PC-9 (cell line): ENCODE measurements at regions not wholly inside any gene's neighbourhood (a gene's known extent, or its start where the extent isn't known, plus 50 kb on each side); places are given as distances from the start of the nearest gene placed in this dataset.

Experiments used
- BruUV-seq: library from RNA; stranded (reverse); fragments of 400-500 nt; replicated peaks from 2 replicates; lab custom pipeline; 2021; lab: Mats Ljungman, UMichigan
- CTCF ChIA-PET: fragments of 300-600 bp; sonication (Branson Sonifier 250); formaldehyde crosslinking; loops from one replicate; lab custom pipeline; 2022; ENCODE audit warnings: antibody characterized with exemption; lab: Charles Lee
- POLR2A ChIA-PET: fragments of 300-600 bp; sonication (Branson Sonifier 250); formaldehyde crosslinking; loops from one replicate; lab custom pipeline; 2022; ENCODE audit warnings: antibody characterized with exemption; ENCODE audit not compliant: unreplicated experiment; lab: Charles Lee
- DNase-seq, 2 experiments: peaks; one replicate each; pipeline versions ENCODE4 v3.0.0 to v3.0.0-alpha.2; 2015 to 2022; ENCODE audit warnings: mixed read lengths in 1 of 2
- H2AFZ ChIP-seq: fragments of 200-600 bp; sonication (generic); 2 replicates; pipeline ENCODE4 v1.8.1; 2017; ENCODE audit warnings: antibody characterized with exemption
- H3F3A ChIP-seq: fragments of 200-600 bp; sonication (generic); 2 replicates; pipeline ENCODE4 v1.8.1; 2017; ENCODE audit warnings: antibody characterized with exemption, mild to moderate bottlenecking, low read depth; ENCODE audit not compliant: insufficient read depth
- H3K27ac ChIP-seq: fragments of 200-600 bp; sonication (generic); 2 replicates; pipeline ENCODE4 v1.6.1; 2016; ENCODE audit warnings: mixed run types
- H3K27me3 ChIP-seq: fragments of 200-600 bp; sonication (generic); 2 replicates; pipeline ENCODE4 v1.6.1; 2016; ENCODE audit warnings: low read depth, mixed run types; ENCODE audit not compliant: insufficient read depth
- H3K36me3 ChIP-seq: fragments of 200-600 bp; sonication (generic); 2 replicates; pipeline ENCODE4 v1.6.1; 2016; ENCODE audit warnings: low read depth, mixed run types
- H3K4me1 ChIP-seq: fragments of 200-600 bp; sonication (generic); replicated peaks from 2 replicates; pipeline ENCODE4 v1.6.1; 2016; ENCODE audit warnings: mixed run types; ENCODE audit not compliant: insufficient read depth
- H3K4me2 ChIP-seq: fragments of 200-600 bp; sonication (generic); 2 replicates; pipeline ENCODE4 v1.6.1; 2017; ENCODE audit warnings: mixed run types
- H3K4me3 ChIP-seq: fragments of 200-600 bp; sonication (generic); 2 replicates; pipeline ENCODE4 v1.6.1; 2016; ENCODE audit warnings: mixed run types
- H3K79me2 ChIP-seq: fragments of 200-600 bp; sonication (generic); 2 replicates; pipeline ENCODE4 v1.6.1; 2017; ENCODE audit warnings: low read depth, mixed run types
- H3K9me2 ChIP-seq: fragments of 200-600 bp; sonication (generic); 2 replicates; pipeline ENCODE4 v1.8.1; 2017; ENCODE audit warnings: mild to moderate bottlenecking; ENCODE audit not compliant: insufficient read depth
- H3K9me3 ChIP-seq: fragments of 200-600 bp; sonication (generic); 2 replicates; pipeline ENCODE4 v1.8.1; 2016; ENCODE audit warnings: low read depth; ENCODE audit not compliant: insufficient read depth
- H4K20me1 ChIP-seq: fragments of 200-600 bp; sonication (generic); 2 replicates; pipeline ENCODE4 v1.8.1; 2017; ENCODE audit not compliant: insufficient read depth
- EZH2 ChIP-seq: fragments of 200-600 bp; sonication (generic); IDR thresholded peaks from 2 replicates; pipeline ENCODE4 v1.8.0; 2017; ENCODE audit warnings: antibody characterized with exemption, low read depth
- intact Hi-C: fragments of 100-400 bp; cut with micrococcal nuclease; formaldehyde crosslinking; loops from one replicate; pipeline ENCODE4 v1.10.0; 2022; ENCODE audit not compliant: unreplicated experiment
- TF ChIP-seq, protein P1 (sequence below): fragments of 200-600 bp; sonication (generic); conservative IDR thresholded peaks from 2 replicates; pipeline ENCODE4 v1.6.1; 2017; ENCODE audit warnings: mixed run types, antibody characterized with exemption, mild to moderate bottlenecking, moderate library complexity

DNA sequence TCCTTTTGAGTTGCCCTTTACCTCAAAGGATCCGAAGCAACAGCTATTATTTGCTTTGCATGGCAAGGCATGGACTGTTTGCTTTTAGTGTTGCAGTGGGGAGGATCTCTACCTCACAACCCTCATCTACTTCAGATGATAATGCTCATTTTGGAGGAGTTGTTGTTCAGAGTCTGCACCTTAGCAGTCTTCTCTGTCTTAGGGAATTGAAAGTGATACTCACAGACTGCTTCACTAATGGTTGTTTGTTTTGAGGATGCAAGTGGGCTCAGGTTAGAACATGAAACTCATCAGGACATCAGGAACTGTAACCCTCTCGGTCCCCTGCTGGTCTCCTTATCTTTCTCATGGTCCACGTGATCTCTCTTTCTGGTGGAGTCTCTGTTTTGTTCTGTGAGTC is 172.9 kb upstream of the ANKH start:
- Histone ChIP-seq H3K79me2 (no peaks in the 10 kb centered on the region), H3F3A (no peaks in the 10 kb centered on the region), H3K4me3 (no peak overlapping the region), H3K9me3 (no peaks in the 10 kb centered on the region), H3K27me3 (0 out of 2 replicates have a peak, but pooled peaks cover 3% of the 10 kb centered on the region), H2AFZ (no peak overlapping the region), H3K4me1 (no peaks in the 10 kb centered on the region), H4K20me1 (no peaks in the 10 kb centered on the region), H3K4me2 (no peak overlapping the region), H3K36me3 (no peaks in the 10 kb centered on the region), H3K9me2 (no peaks in the 10 kb centered on the region), H3K27ac (no peak overlapping the region)
- no TSS peak for BruUV-seq
- no peak for TF ChIP-seq EZH2
- TF ChIP-seq, protein P1, sequence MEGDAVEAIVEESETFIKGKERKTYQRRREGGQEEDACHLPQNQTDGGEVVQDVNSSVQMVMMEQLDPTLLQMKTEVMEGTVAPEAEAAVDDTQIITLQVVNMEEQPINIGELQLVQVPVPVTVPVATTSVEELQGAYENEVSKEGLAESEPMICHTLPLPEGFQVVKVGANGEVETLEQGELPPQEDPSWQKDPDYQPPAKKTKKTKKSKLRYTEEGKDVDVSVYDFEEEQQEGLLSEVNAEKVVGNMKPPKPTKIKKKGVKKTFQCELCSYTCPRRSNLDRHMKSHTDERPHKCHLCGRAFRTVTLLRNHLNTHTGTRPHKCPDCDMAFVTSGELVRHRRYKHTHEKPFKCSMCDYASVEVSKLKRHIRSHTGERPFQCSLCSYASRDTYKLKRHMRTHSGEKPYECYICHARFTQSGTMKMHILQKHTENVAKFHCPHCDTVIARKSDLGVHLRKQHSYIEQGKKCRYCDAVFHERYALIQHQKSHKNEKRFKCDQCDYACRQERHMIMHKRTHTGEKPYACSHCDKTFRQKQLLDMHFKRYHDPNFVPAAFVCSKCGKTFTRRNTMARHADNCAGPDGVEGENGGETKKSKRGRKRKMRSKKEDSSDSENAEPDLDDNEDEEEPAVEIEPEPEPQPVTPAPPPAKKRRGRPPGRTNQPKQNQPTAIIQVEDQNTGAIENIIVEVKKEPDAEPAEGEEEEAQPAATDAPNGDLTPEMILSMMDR, result no peak
- ChIA-PET CTCF (no interaction called here), POLR2A (no interaction called here)
- DNase-seq, result no peak
- intact Hi-C loops, result no loop called here

DNA sequence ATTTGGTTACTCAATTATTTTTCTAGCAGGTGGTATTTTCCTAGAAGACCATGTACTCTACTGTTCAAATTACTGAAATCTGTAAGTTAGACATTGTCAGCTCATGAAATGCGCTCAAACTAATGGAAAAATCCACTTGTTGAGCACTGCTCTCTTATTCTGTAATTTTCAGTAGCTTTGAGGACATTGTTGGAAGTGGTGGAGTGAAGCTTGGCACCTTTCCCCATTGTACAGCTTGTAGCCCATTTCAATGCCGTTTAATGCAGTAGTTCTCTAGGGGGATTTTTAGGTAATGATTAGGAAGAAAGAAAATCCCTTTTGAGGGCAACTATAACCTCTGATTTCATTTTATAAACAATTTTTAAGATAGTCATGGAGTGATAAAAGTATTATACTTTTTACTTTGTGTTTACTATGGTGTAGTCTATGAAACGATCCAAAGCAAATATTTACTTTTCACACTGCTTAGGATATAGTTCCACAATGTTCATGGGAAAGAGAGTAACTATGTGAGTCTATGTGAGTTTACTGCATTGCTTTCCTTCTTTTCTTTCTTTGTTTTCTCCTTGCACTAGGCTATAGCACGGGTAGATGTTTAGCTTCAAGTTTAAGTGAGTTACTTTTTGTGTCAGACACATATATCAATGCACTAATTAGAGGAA is 165.8 kb upstream of the ANKH start:
- Histone ChIP-seq H2AFZ (no peak overlapping the region), H3K4me1 (no peaks in the 10 kb centered on the region), H3K9me2 (no peaks in the 10 kb centered on the region), H3K79me2 (no peaks in the 10 kb centered on the region), H3K9me3 (no peaks in the 10 kb centered on the region), H3K27me3 (peaks cover 9% of the 10 kb centered on the region; the same call in 1 of the 2 replicates), H3K36me3 (no peaks in the 10 kb centered on the region), H3K27ac (no peak overlapping the region), H3K4me2 (no peak overlapping the region), H4K20me1 (no peaks in the 10 kb centered on the region), H3K4me3 (no peak overlapping the region), H3F3A (no peaks in the 10 kb centered on the region)
- no peak for DNase-seq
- intact Hi-C loops, result no loop called here
- CTCF ChIA-PET, result no interaction called here
- no peak for TF ChIP-seq EZH2
- TF ChIP-seq, protein P1, result no peak
- BruUV-seq, result no TSS peak
- POLR2A ChIA-PET, result no interaction called here

GRCh38 chr5:15034379-15034778 is 162.8 kb upstream of the ANKH start:
- Histone ChIP-seq H2AFZ (no peak overlapping the region), H3K4me1 (no peaks in the 10 kb centered on the region), H3K9me3 (no peaks in the 10 kb centered on the region), H3K27me3 (peaks cover 9% of the 10 kb centered on the region; the same call in 1 of the 2 replicates), H4K20me1 (no peaks in the 10 kb centered on the region), H3F3A (no peaks in the 10 kb centered on the region), H3K4me3 (no peak overlapping the region), H3K9me2 (no peaks in the 10 kb centered on the region), H3K79me2 (no peaks in the 10 kb centered on the region), H3K4me2 (no peak overlapping the region), H3K36me3 (no peaks in the 10 kb centered on the region), H3K27ac (no peak overlapping the region)
- intact Hi-C loops, result no loop called here
- no peak for TF ChIP-seq EZH2
- TF ChIP-seq, protein P1, result no peak
- POLR2A ChIA-PET, result no interaction called here
- CTCF ChIA-PET, result no interaction called here
- no TSS peak for BruUV-seq
- DNase-seq, result no peak
